ENCODE measurements at regions not wholly inside any gene's neighbourhood (a gene's known extent, or its start where the extent isn't known, plus 50 kb on each side); places are given as distances from the start of the nearest gene placed in this dataset.

- TF ChIP-seq YY1 (IDR thresholded peaks at IDR 0.05; ENCODE audit: insufficient read depth, insufficient read length) (no peak), ZNF274 (IDR thresholded peaks at IDR 0.05; ENCODE audit: low read depth, low read length) (no peak)
Observed at GRCh38 chr12:83634726-83635267, 948.1 kb downstream of the TMTC2 start.
